Activated naive CD4-positive, alpha-beta T cell treated with anti-CD3 and anti-CD28 coated beads, Interleukin-2, amount 50 U/mL, for 72 hours (primary cell): ENCODE measurements at regions not wholly inside any gene's neighbourhood (a gene's known extent, or its start where the extent isn't known, plus 50 kb on each side); places are given as distances from the start of the nearest gene placed in this dataset.
"Not testable (repeated sequence)": the region's sequence is repeated elsewhere in the genome, so short reads cannot be mapped to it uniquely, and the experiment has no call there.

ENCODE experiments used
- ATAC-seq, 2 donors: fragments of 150-1000 bp; cut with Tn5 transposase; 2 replicates each; pipeline ENCODE4 v1.10.0; 2021; ENCODE audit warnings: mild to moderate bottlenecking in 2 of 2, moderate library complexity in 2 of 2
- DNase-seq, 2 donors: peaks; one replicate each; pipeline ENCODE4 v3.0.0; 2021 to 2022; ENCODE audit warnings: low spot score in 2 of 2
- H3K27ac Mint-ChIP-seq, 2 donors: one replicate each; pipeline ENCODE4 v1.8.0; 2022; ENCODE audit warnings: mild to moderate bottlenecking in 2 of 2, mixed read lengths in 2 of 2
- H3K36me3 Mint-ChIP-seq, 2 donors: one replicate each; pipeline ENCODE4 v1.8.0; 2022; ENCODE audit warnings: mixed read lengths in 2 of 2
- H3K9me3 Mint-ChIP-seq, 2 donors: one replicate each; pipeline ENCODE4 v1.8.0; 2022; ENCODE audit warnings: mixed read lengths in 2 of 2

- Mint-ChIP-seq H3K36me3 (no peaks in the 10 kb centered on the region), H3K9me3 (no peaks in the 10 kb centered on the region), H3K27ac (no peak overlapping the region)
- ATAC-seq = no peak
- no peak for DNase-seq
Observed at GRCh38 chr1:244151537-244151936, 100.5 kb downstream of the ZBTB18 start.

- no peak for DNase-seq
- H3K27ac Mint-ChIP-seq = no peak overlapping the region
- H3K9me3 Mint-ChIP-seq = no peaks in the 10 kb centered on the region
- no peak for ATAC-seq
- no peaks in the 10 kb centered on the region for H3K36me3 Mint-ChIP-seq
Observed at GRCh38 chr1:244154508-244154871, 103.4 kb downstream of the ZBTB18 start.

- ATAC-seq (no peak), DNase-seq (no peak)
- no peak overlapping the region for H3K27ac Mint-ChIP-seq
- H3K9me3 Mint-ChIP-seq = no peaks in the 10 kb centered on the region
- H3K36me3 Mint-ChIP-seq = no peaks in the 10 kb centered on the region
Observed at GRCh38 chr1:244154872-244155531, 103.9 kb downstream of the ZBTB18 start.

- no peaks in the 10 kb centered on the region for H3K36me3 Mint-ChIP-seq
- no peak for ATAC-seq
- no peak overlapping the region for H3K27ac Mint-ChIP-seq
- no peak for DNase-seq
- H3K9me3 Mint-ChIP-seq = no peaks in the 10 kb centered on the region
Observed at GRCh38 chr1:244155661-244156060, 104.6 kb downstream of the ZBTB18 start.

GRCh38 chr1:244156617-244157016, 105.5 kb downstream of the ZBTB18 start:
- DNase-seq, ATAC-seq, H3K27ac Mint-ChIP-seq, H3K36me3 Mint-ChIP-seq, H3K9me3 Mint-ChIP-seq: not testable (repeated sequence)

- Mint-ChIP-seq H3K27ac (no peak overlapping the region), H3K9me3 (no peaks in the 10 kb centered on the region), H3K36me3 (no peaks in the 10 kb centered on the region)
- no peak for DNase-seq
- no peak for ATAC-seq
Observed at GRCh38 chr1:244157731-244158438, 106.8 kb downstream of the ZBTB18 start.

GRCh38 chr1:244159646-244160045, 108.6 kb downstream of the ZBTB18 start:
- no peaks in the 10 kb centered on the region for H3K9me3 Mint-ChIP-seq
- H3K36me3 Mint-ChIP-seq = no peaks in the 10 kb centered on the region
- DNase-seq (no peak), ATAC-seq (no peak)
- H3K27ac Mint-ChIP-seq = no peak overlapping the region

- ATAC-seq (no peak), DNase-seq (no peak)
- Mint-ChIP-seq H3K9me3 (no peaks in the 10 kb centered on the region), H3K27ac (no peak overlapping the region), H3K36me3 (no peaks in the 10 kb centered on the region)
Observed at GRCh38 chr1:244160455-244161235, 109.6 kb downstream of the ZBTB18 start.

- Mint-ChIP-seq H3K36me3 (no peaks in the 10 kb centered on the region), H3K9me3 (no peaks in the 10 kb centered on the region), H3K27ac (no peak overlapping the region)
- DNase-seq (no peak), ATAC-seq (no peak)
Observed at GRCh38 chr1:244161236-244161510, 110.1 kb downstream of the ZBTB18 start.

GRCh38 chr1:244162786-244163530, 111.9 kb downstream of the ZBTB18 start:
- no peaks in the 10 kb centered on the region for H3K36me3 Mint-ChIP-seq
- H3K9me3 Mint-ChIP-seq = no peaks in the 10 kb centered on the region
- ATAC-seq = no peak
- H3K27ac Mint-ChIP-seq = peak overlapping the region in 1 of 2 donors; percentile 25
- no peak for DNase-seq

GRCh38 chr1:244163861-244164510, 112.9 kb downstream of the ZBTB18 start:
- H3K36me3 Mint-ChIP-seq = no peaks in the 10 kb centered on the region
- ATAC-seq = no peak
- H3K9me3 Mint-ChIP-seq = no peaks in the 10 kb centered on the region
- H3K27ac Mint-ChIP-seq = no peak overlapping the region
- no peak for DNase-seq

GRCh38 chr1:244164511-244164890, 113.4 kb downstream of the ZBTB18 start:
- no peaks in the 10 kb centered on the region for H3K36me3 Mint-ChIP-seq
- no peak overlapping the region for H3K27ac Mint-ChIP-seq
- DNase-seq = no peak
- no peak for ATAC-seq
- no peaks in the 10 kb centered on the region for H3K9me3 Mint-ChIP-seq

- no peak for ATAC-seq
- no peak for DNase-seq
- Mint-ChIP-seq H3K36me3 (no peaks in the 10 kb centered on the region), H3K27ac (no peak overlapping the region), H3K9me3 (no peaks in the 10 kb centered on the region)
Observed at GRCh38 chr1:244165021-244165420, 113.9 kb downstream of the ZBTB18 start.

GRCh38 chr1:244165701-244166100, 114.6 kb downstream of the ZBTB18 start:
- Mint-ChIP-seq H3K9me3 (no peaks in the 10 kb centered on the region), H3K36me3 (no peaks in the 10 kb centered on the region), H3K27ac (no peak overlapping the region)
- ATAC-seq = no peak
- DNase-seq = no peak

GRCh38 chr1:244171241-244171985, 120.3 kb downstream of the ZBTB18 start:
- Mint-ChIP-seq H3K9me3 (no peaks in the 10 kb centered on the region), H3K27ac (no peak overlapping the region), H3K36me3 (no peaks in the 10 kb centered on the region)
- ATAC-seq (no peak), DNase-seq (no peak)

- Mint-ChIP-seq H3K36me3 (no peaks in the 10 kb centered on the region), H3K27ac (no peak overlapping the region), H3K9me3 (no peaks in the 10 kb centered on the region)
- DNase-seq (no peak), ATAC-seq (no peak)
Observed at GRCh38 chr1:244173240-244173639, 122.2 kb downstream of the ZBTB18 start.
